ENCODE measurements at regions not wholly inside any gene's neighbourhood (a gene's known extent, or its start where the extent isn't known, plus 50 kb on each side); places are given as distances from the start of the nearest gene placed in this dataset.

GRCh38 chr6:104574135-104574750, 285.5 kb downstream of the HACE1 start:
- no peak for DNase-seq (ENCODE audit: low spot score)
- TF ChIP-seq CTCF (IDR thresholded peaks at IDR 0.05; ENCODE audit: extremely low read depth, missing control alignments) = no peak

- no peak for TF ChIP-seq CTCF (IDR thresholded peaks at IDR 0.05; ENCODE audit: extremely low read depth, missing control alignments)
Measured at GRCh38 chr6:104573350-104573749, 286.4 kb downstream of the HACE1 start.

GRCh38 chr6:104572901-104573300, 286.8 kb downstream of the HACE1 start:
- no peak for TF ChIP-seq CTCF (IDR thresholded peaks at IDR 0.05; ENCODE audit: extremely low read depth, missing control alignments)
- DNase-seq (ENCODE audit: low spot score) = no peak

More at GRCh38 chr6:104573350-104573749, 286.4 kb downstream of the HACE1 start:
- DNase-seq (ENCODE audit: low spot score) = no peak

GRCh38 chr6:104566411-104566810, 293.3 kb downstream of the HACE1 start:
- no peak for TF ChIP-seq CTCF (IDR thresholded peaks at IDR 0.05; ENCODE audit: extremely low read depth, missing control alignments)
- no peak for DNase-seq (ENCODE audit: low spot score)

GRCh38 chr6:104563306-104563705, 296.4 kb downstream of the HACE1 start:
- no peak for DNase-seq (ENCODE audit: low spot score)
- no peak for TF ChIP-seq CTCF (IDR thresholded peaks at IDR 0.05; ENCODE audit: extremely low read depth, missing control alignments)

GRCh38 chr6:104559435-104560202, 300.1 kb downstream of the HACE1 start:
- DNase-seq (ENCODE audit: low spot score) = no peak
- no peak for TF ChIP-seq CTCF (IDR thresholded peaks at IDR 0.05; ENCODE audit: extremely low read depth, missing control alignments)

- no peak for DNase-seq (ENCODE audit: low spot score)
- no peak for TF ChIP-seq CTCF (IDR thresholded peaks at IDR 0.05; ENCODE audit: extremely low read depth, missing control alignments)
Measured at GRCh38 chr6:104558746-104559145, 301.0 kb downstream of the HACE1 start.
